ENCODE measurements at regions not wholly inside any gene's neighbourhood (a gene's known extent, or its start where the extent isn't known, plus 50 kb on each side); places are given as distances from the start of the nearest gene placed in this dataset.
"Not testable (repeated sequence)": the region's sequence is repeated elsewhere in the genome, so short reads cannot be mapped to it uniquely, and the experiment has no call there.

GRCh38 chr2:184370954-184371353 lies 227.4 kb upstream of the ZNF804A start:
- DNase-seq = no peak

DNA sequence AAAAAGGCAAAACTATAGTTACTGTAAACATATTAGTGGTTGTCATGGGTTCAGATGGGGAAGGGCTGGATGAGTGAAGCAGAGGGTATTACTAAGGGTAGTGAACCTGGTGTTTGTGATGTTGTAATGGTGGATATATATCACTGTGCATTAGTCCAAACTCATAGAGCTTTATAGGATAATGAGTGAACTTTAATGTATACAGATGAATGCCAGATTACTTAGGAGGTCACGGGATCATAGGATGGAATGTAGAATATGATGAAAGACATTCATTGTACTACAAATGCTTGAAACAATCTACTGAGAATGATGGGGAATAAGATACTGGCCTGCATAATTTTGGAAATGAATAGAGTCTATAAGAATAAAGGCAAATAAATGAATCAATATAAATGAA lies 226.7 kb upstream of the ZNF804A start:
- DNase-seq = no peak

- DNase-seq = no peak
Measured at GRCh38 chr2:184372484-184372883, 225.8 kb upstream of the ZNF804A start.

DNA sequence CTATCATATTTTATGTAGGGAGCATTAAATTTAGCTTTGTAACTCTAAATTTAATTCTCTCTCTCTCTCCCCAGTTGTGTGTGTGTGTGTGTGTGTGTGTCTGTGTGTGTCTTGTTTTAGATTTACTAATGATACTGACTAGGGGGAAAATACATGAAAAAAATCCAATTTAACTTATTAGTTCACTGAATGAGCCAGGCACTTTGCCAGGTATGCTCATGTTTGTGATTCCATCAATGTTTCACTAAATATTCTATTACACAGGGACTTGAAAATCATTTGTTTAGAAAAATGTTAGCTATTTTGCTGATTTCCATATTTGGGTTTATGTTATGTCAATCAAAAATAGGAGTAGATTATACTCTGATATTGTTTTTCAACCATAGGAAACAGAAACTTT lies 203.7 kb upstream of the ZNF804A start:
- DNase-seq = no peak

- DNase-seq = no peak
Measured at GRCh38 chr2:184402381-184402780, 195.9 kb upstream of the ZNF804A start.

DNA sequence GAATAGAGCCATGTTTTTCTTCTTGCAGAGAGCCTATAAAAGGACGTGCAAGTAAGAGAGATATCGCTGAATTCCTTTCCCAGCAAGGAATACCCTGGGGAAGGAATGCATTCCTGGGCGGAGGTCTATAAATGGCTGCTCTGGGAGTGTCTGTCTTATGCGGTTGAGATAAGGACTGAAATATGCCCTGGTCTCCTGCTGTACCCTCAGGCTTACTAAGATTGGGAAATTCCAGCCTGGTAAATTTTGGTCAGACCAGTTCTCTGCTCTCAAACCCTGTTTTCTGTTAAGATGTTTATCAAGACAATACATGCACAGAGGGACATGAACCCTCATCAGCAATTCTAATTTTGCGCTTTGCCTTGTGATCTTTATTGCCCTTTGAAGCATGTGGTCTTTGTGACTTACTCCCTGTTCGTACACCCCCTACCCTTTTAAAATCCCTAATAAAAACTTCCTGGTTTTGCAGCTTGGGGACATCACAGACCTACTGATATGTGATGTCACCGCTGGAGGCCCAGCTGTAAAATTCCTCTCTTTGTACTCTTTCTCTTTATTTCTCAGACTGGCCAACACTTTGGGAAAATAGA lies 191.2 kb upstream of the ZNF804A start:
- not testable (repeated sequence) for DNase-seq

- DNase-seq = no peak
Measured at GRCh38 chr2:184410160-184410559, 188.2 kb upstream of the ZNF804A start.

DNA sequence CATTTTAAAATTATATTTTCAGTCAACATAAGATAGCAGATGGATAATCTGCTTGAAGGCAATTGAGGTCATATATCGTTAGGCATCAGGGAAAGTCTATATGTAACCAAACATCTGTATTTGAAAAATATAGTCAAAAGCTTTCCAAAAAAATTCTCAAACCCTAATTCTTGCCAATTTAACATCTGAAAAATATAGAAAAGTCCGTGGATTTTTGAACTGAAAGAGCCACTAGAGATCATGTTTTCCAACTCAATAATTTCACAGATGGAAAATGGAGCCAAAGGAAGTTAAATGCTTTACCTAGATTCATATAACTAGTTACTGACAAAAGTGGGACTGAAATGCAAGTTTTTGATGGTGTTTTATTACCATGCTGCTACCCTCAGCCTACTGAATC lies 185.1 kb upstream of the ZNF804A start:
- DNase-seq = no peak

- DNase-seq = no peak
Measured at GRCh38 chr2:184413671-184414229, 184.6 kb upstream of the ZNF804A start.

- DNase-seq = no peak
Measured at GRCh38 chr2:184416146-184416913, 182.0 kb upstream of the ZNF804A start.

DNA sequence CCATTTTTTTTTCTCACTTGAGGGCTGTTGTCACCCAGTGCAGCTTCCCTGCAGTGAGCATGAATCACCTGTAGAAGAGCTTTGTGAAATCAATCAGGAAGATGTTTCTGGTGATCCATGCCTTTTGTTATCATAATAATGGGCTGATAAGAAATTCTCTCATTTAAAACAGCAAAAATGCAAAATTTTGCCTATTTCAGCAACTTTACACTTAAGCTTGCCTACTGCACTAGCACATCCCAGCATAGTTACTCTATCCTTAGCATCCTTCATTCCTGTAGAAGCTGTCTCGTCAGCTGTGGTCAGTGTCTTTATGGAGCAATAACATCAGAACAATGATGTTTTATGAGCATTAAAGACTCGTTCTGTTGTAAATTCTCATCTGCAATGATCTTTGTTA lies 178.6 kb upstream of the ZNF804A start:
- DNase-seq = no peak

DNA sequence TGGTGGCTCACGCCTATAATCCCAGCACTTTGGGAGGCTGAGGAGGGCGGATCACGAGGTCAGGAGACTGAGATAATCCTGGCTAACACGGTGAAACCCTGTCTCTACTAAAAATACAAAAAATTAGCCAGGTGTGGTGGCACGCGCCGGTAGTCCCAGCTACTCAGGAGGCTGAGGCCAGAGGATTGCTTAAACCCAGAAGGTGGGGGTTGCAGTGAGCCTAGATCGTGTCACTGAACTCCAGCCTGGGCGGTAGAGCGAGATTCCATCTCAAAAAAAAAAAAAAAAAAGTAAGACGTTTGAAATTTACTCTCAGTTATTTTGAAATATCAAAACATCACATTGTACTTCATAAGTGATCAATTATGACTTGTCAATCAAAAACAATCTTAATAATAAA lies 176.9 kb upstream of the ZNF804A start:
- not testable (repeated sequence) for DNase-seq

DNA sequence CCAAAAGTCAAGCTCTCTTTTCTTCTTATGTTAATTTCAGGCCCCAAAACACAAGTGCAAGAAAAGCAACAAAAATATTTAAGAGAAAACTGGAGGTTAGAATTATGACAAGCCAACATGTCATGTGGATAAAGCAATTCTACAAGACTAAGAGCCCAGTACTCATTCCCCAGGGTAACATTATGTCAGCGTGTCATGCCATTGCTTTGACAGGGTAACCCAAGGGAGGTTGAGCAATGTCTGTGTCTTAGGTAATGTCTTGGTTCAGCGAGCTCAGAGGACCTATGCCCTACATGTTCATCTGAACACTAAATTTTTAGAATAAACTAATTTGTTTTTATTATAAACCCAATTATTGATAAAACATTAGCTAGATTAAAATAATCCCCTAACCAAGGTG lies 173.2 kb upstream of the ZNF804A start:
- no peak for DNase-seq

DNA sequence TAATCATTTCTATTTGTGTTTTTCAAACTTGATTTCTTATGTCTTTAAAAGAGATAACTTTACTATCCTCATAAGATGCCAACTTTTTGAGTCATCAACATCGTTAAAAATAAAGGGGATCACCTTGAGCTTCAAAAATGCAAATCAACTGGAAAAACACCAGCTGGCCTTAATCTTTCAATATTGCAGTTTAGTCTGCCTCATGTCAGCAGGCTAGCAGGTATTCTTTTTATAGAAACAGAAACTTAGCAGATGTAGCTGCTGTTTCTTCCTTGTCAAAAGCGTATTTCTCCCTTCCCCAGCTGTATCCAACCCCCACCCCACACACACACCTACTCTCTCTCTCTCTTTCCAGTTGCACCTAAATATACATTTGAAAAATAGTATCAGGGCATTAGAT lies 154.1 kb upstream of the ZNF804A start:
- no peak for DNase-seq

GRCh38 chr2:184444623-184445223 lies 153.6 kb upstream of the ZNF804A start:
- DNase-seq = no peak

DNA sequence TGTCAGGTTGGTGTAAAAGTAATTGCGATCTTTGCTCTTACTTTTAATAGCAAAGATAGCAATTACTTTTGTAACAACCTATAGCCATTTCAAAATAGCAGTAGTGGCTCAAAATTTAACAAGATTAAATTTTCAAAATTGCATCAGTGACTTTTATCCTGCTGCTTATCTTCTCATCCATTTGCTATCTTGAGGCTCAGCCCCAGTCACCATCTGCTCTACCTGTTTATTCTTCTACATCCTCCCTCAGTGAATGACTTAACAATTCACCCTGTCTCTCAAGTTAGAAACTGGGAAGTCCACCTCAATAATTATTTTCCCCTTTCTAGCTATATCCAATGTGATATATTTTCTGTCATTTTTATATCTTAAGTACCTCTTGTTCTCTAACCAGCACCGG lies 148.6 kb upstream of the ZNF804A start:
- DNase-seq = no peak

DNA sequence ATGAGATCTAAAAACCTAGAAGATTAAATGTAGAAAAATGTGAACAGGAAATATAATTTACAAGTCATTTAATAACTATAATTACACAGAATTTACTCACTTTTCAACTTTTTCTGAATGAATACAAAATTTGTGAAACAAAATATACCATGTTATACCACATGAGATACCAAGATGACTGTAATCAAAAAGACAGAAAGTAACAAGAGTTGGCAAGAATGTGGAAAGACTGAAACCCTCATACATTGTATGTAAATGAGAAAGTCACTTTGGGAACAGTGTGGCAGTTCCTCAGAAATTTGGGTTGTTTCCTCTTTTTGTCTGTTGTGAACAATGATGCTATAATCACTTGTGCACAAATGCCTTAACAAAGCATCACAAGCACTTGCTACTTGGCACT lies 145.4 kb upstream of the ZNF804A start:
- DNase-seq = no peak

- DNase-seq = no peak
Measured at GRCh38 chr2:184455624-184456023, 142.7 kb upstream of the ZNF804A start.

DNA sequence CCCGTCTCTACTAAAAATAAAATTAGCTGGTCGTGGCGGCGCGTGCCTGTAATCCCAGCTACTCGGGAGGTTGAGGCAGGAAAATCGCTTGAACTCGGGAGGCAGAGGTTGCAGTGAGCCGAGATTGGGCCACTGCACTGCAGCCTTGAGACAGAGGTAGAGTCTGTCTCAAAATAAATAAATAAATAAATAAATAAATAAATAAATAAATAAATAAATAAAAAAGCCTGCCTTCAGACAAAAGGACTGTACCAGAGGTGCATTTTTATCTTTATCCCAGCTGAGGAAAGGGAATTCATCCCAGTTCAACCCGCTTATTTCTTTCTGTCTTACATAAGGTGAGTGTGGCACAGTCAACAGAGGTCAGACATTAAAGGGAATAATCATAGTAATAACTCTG lies 141.6 kb upstream of the ZNF804A start:
- not testable (repeated sequence) for DNase-seq

DNA sequence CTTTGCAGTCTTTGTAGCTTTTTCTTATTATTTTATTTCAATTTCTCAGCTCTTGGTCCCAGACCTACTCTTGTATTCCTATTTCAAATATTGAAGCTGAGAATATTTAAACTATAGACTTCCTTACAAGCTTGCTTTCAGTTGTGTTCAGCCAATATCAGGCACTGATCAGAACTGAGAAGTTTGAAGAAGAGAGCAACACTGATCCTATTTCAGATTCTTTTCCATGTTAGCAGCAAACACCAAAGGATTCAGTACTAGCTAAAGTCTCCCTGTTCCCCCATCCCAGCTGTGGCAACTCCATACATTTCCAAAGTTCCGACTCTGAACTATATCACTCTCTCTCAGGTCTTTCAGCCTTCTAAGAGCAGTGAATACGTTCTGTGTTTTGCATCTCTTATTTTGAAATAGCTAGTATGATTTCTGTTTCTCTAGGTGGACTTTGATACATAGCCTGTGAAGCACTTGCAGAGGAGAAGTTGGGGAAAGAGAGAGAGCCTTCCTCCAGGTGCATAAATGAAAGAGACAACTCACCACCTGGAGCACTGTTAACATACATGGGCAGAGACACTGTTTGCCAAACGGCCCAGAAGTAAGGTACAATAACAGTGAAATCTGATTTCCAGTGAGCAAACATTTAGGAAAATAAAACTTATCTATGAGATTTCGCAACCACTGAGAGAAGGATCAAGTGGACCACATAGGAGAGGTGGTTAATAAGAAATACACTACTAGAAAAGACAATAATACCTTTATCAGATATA lies 135.0 kb upstream of the ZNF804A start:
- DNase-seq = no peak

DNA sequence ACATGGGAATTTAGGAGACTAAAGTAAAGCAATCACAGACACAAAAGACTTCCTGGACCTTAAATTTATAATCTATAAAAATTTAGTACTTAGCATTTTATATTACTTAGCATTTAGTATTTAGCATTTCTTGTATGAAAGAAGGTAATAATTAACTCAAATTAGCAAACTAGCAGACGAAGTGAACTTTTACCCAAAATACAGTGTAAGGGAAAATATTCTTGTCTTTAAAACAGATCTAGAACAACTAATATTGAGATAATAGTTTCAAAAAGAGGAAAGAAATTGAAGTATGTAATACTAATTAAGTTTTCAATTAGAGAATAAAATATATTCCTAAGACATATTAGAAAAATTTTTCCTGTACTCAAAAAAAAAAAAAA lies 134.5 kb upstream of the ZNF804A start:
- no peak for DNase-seq

GRCh38 chr2:184468826-184469225 lies 129.5 kb upstream of the ZNF804A start:
- DNase-seq = no peak

DNA sequence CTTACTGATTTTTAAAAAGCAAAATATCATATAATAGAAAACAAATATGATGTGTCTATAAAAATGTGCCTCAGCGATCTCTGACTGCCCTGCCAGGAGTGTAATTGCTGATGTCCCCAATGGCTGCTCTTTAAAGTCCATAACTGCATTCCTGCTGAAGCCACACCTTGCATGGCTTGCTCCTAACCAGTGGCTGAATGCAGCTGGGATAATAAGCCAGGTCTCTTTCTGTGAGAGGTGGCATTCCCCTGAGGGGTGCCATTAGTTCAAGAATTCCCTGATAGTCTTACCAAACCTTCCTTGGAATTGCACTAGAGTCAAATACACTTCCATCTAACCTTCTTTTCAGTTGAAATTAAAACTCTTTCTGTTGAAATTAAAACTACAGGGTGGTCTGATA lies 125.8 kb upstream of the ZNF804A start:
- DNase-seq = no peak

Data from activated effector memory CD4-positive, alpha-beta T cell treated with anti-CD3 and anti-CD28 coated beads, Interleukin-2, amount 50 U/mL, for 16 hours (primary cell).